ENCODE measurements at regions not wholly inside any gene's neighbourhood (a gene's known extent, or its start where the extent isn't known, plus 50 kb on each side); places are given as distances from the start of the nearest gene placed in this dataset.
"Not testable (repeated sequence)": the region's sequence is repeated elsewhere in the genome, so short reads cannot be mapped to it uniquely, and the experiment has no call there.

- TF ChIP-seq CTCF (conservative IDR thresholded peaks at IDR 0.05; ENCODE audit: low read length); EZH2phosphoT487 (IDR thresholded peaks at IDR 0.05; ENCODE audit: borderline replicate concordance, low read depth, low read length): not testable (repeated sequence)
Measured at GRCh38 chr7:76806460-76806859, 179.4 kb upstream of the POMZP3 start.

Measured in OCI-LY7 (cell line).